GM23338 (cell line): ENCODE measurements at regions not wholly inside any gene's neighbourhood (a gene's known extent, or its start where the extent isn't known, plus 50 kb on each side); places are given as distances from the start of the nearest gene placed in this dataset.

Source experiments
- ATAC-seq: fragments of 200-7000 bp; cut with Tn5 transposase; 3 replicates; pipeline ENCODE4 v1.9.1; 2020
- DNase-seq: peaks from one replicate; pipeline ENCODE4 v3.0.0-alpha.2; 2015; ENCODE audit warnings: low spot score
- H2AFZ ChIP-seq: fragments of 200-600 bp; sonication (generic); 2 replicates; pipeline ENCODE4 v1.8.0; 2016; ENCODE audit warnings: antibody characterized with exemption, mild to moderate bottlenecking, moderate library complexity
- H3F3A ChIP-seq: fragments of 200-600 bp; sonication (generic); replicated peaks from 2 replicates; pipeline ENCODE4 v1.8.0; 2017; ENCODE audit warnings: antibody characterized with exemption, mixed run types, low read depth
- H3K27ac ChIP-seq: fragments of 200-600 bp; sonication (generic); 2 replicates; pipeline ENCODE4 v1.6.1; 2016; ENCODE audit warnings: low read depth
- H3K27me3 ChIP-seq: fragments of 200-600 bp; sonication (generic); 2 replicates; pipeline ENCODE4 v1.8.0; 2016; ENCODE audit warnings: mild to moderate bottlenecking, mixed run types, moderate library complexity; ENCODE audit not compliant: insufficient read depth
- H3K36me3 ChIP-seq: fragments of 200-600 bp; sonication (generic); 2 replicates; pipeline ENCODE4 v1.8.0; 2016; ENCODE audit warnings: mild to moderate bottlenecking; ENCODE audit not compliant: insufficient read depth
- H3K4me1 ChIP-seq: fragments of 200-600 bp; sonication (generic); 2 replicates; pipeline ENCODE4 v1.8.0; 2016; ENCODE audit warnings: mild to moderate bottlenecking, moderate library complexity; ENCODE audit not compliant: insufficient read depth
- H3K4me2 ChIP-seq: fragments of 200-600 bp; sonication (generic); 2 replicates; pipeline ENCODE4 v1.7.1; 2017; ENCODE audit warnings: mixed run types
- H3K4me3 ChIP-seq: fragments of 200-600 bp; sonication (generic); 2 replicates; pipeline ENCODE4 v1.6.1; 2016; ENCODE audit warnings: mixed run types
- H3K79me2 ChIP-seq: fragments of 200-600 bp; sonication (generic); replicated peaks from 2 replicates; pipeline ENCODE4 v1.8.0; 2017; ENCODE audit warnings: mild to moderate bottlenecking; ENCODE audit not compliant: insufficient read depth
- H3K9me2 ChIP-seq: fragments of 200-600 bp; sonication (generic); 2 replicates; pipeline ENCODE4 v1.8.0; 2017; ENCODE audit not compliant: insufficient read depth
- H4K20me1 ChIP-seq: fragments of 200-600 bp; sonication (generic); replicated peaks from 2 replicates; pipeline ENCODE4 v1.8.0; 2017; ENCODE audit warnings: mild to moderate bottlenecking; ENCODE audit not compliant: insufficient read depth
- H3K27ac Mint-ChIP-seq: 2 replicates; pipeline ENCODE4 v1.8.0; 2020; ENCODE audit warnings: inconsistent platforms, mild to moderate bottlenecking, moderate library complexity, mixed read lengths
- H3K27me3 Mint-ChIP-seq: 3 replicates; pipeline ENCODE4 v1.8.0; 2022; ENCODE audit warnings: low read depth, mild to moderate bottlenecking, moderate library complexity, mixed read lengths, inconsistent platforms; ENCODE audit not compliant: insufficient read depth, poor library complexity
- H3K36me3 Mint-ChIP-seq: 3 replicates; pipeline ENCODE4 v1.8.0; 2021; ENCODE audit warnings: low read depth, mild to moderate bottlenecking, inconsistent platforms, moderate library complexity, mixed read lengths
- H3K4me1 Mint-ChIP-seq: 3 replicates; pipeline ENCODE4 v1.8.0; 2020; ENCODE audit warnings: mild to moderate bottlenecking, inconsistent platforms, mixed read lengths
- H3K4me3 Mint-ChIP-seq: 3 replicates; pipeline ENCODE4 v1.8.0; 2021; ENCODE audit warnings: moderate library complexity, mild to moderate bottlenecking, inconsistent platforms, mixed read lengths
- H3K9me3 Mint-ChIP-seq: 3 replicates; pipeline ENCODE4 v1.8.0; 2020; ENCODE audit warnings: moderate library complexity, mild to moderate bottlenecking, inconsistent platforms, mixed read lengths
- EZH2 ChIP-seq: fragments of 200-600 bp; sonication (generic); IDR thresholded peaks from one replicate; pipeline ENCODE4 v1.8.0; 2017; ENCODE audit warnings: antibody characterized with exemption, mild to moderate bottlenecking, low read depth; ENCODE audit not compliant: unreplicated experiment
- EZH2phosphoT487 ChIP-seq: fragments of 200-600 bp; sonication (generic); IDR thresholded peaks from one replicate; pipeline ENCODE4 v1.8.1; 2018; ENCODE audit warnings: antibody characterized with exemption; ENCODE audit not compliant: unreplicated experiment
- STAT1 ChIP-seq: IDR thresholded peaks from one replicate; pipeline ENCODE4 v1.6.1; 2016; ENCODE audit warnings: antibody characterized with exemption; ENCODE audit not compliant: unreplicated experiment
- TF ChIP-seq, protein P1 (sequence below): fragments of 250-450 bp; sonication (Bioruptor Pico); IDR thresholded peaks from 2 replicates; pipeline ENCODE4 v1.5.0; 2020; ENCODE audit warnings: mild to moderate bottlenecking, moderate library complexity
- TF ChIP-seq, protein P2 (sequence below): IDR thresholded peaks from one replicate; pipeline ENCODE4 v1.6.1; 2018; ENCODE audit warnings: antibody characterized with exemption; ENCODE audit not compliant: unreplicated experiment
- TF ChIP-seq, protein P3 (sequence below), 2 experiments: fragments of 200-600 bp in 1 of 2; sonication (generic) in 1 of 2; conservative IDR thresholded peaks; 2 replicates each; pipeline versions ENCODE4 v1.5.1 to v1.6.1; 2016 to 2017; ENCODE audit warnings: antibody characterized with exemption in 2 of 2, low read depth in 2 of 2, mild to moderate bottlenecking in 2 of 2, moderate library complexity in 1 of 2

DNA sequence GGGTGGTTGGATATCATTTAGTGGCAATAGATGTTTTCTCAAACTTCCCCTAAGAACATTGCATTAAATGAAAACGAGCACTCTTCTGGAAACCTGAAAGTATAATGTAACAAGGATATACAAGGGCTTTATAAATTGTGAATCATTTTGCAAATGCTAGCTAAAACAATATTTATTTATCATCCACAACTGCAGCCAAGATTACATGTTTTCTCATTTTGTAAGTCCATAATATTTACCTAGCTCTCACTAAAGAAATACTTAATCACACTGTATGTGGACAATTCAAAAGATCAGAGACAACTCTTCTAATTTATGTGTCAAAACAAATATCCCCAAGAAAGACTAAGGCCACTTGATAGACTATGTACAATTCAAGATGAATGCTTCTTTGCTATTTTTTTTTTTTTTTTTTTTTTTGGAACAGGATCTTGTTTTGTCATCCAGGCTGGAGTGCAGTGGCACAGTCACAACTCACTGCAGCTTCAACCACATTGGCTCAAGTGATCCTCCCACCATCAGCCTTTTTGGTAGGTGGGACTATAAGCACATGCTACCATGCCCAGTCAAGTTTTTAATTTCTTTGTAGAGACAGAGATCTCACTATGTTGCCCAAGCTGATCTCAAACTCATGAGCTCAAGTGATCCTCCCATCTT, 427.7 kb upstream of the THBS1 start (continued):
- TF ChIP-seq, protein P1, sequence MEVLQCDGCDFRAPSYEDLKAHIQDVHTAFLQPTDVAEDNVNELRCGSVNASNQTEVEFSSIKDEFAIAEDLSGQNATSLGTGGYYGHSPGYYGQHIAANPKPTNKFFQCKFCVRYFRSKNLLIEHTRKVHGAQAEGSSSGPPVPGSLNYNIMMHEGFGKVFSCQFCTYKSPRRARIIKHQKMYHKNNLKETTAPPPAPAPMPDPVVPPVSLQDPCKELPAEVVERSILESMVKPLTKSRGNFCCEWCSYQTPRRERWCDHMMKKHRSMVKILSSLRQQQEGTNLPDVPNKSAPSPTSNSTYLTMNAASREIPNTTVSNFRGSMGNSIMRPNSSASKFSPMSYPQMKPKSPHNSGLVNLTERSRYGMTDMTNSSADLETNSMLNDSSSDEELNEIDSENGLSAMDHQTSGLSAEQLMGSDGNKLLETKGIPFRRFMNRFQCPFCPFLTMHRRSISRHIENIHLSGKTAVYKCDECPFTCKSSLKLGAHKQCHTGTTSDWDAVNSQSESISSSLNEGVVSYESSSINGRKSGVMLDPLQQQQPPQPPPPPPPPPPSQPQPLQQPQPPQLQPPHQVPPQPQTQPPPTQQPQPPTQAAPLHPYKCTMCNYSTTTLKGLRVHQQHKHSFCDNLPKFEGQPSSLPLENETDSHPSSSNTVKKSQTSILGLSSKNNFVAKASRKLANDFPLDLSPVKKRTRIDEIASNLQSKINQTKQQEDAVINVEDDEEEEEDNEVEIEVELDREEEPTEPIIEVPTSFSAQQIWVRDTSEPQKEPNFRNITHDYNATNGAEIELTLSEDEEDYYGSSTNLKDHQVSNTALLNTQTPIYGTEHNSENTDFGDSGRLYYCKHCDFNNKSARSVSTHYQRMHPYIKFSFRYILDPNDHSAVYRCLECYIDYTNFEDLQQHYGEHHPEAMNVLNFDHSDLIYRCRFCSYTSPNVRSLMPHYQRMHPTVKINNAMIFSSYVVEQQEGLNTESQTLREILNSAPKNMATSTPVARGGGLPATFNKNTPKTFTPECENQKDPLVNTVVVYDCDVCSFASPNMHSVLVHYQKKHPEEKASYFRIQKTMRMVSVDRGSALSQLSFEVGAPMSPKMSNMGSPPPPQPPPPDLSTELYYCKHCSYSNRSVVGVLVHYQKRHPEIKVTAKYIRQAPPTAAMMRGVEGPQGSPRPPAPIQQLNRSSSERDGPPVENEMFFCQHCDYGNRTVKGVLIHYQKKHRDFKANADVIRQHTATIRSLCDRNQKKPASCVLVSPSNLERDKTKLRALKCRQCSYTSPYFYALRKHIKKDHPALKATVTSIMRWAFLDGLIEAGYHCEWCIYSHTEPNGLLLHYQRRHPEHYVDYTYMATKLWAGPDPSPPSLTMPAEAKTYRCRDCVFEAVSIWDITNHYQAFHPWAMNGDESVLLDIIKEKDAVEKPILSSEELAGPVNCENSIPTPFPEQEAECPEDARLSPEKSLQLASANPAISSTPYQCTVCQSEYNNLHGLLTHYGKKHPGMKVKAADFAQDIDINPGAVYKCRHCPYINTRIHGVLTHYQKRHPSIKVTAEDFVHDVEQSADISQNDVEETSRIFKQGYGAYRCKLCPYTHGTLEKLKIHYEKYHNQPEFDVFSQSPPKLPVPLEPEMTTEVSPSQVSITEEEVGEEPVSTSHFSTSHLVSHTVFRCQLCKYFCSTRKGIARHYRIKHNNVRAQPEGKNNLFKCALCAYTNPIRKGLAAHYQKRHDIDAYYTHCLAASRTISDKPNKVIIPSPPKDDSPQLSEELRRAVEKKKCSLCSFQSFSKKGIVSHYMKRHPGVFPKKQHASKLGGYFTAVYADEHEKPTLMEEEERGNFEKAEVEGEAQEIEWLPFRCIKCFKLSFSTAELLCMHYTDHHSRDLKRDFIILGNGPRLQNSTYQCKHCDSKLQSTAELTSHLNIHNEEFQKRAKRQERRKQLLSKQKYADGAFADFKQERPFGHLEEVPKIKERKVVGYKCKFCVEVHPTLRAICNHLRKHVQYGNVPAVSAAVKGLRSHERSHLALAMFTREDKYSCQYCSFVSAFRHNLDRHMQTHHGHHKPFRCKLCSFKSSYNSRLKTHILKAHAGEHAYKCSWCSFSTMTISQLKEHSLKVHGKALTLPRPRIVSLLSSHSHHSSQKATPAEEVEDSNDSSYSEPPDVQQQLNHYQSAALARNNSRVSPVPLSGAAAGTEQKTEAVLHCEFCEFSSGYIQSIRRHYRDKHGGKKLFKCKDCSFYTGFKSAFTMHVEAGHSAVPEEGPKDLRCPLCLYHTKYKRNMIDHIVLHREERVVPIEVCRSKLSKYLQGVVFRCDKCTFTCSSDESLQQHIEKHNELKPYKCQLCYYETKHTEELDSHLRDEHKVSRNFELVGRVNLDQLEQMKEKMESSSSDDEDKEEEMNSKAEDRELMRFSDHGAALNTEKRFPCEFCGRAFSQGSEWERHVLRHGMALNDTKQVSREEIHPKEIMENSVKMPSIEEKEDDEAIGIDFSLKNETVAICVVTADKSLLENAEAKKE (CRISPR knock-in tag) = no peak
- TF ChIP-seq EZH2 = no peak
- TF ChIP-seq EZH2phosphoT487 = no peak
- TF ChIP-seq, protein P2, sequence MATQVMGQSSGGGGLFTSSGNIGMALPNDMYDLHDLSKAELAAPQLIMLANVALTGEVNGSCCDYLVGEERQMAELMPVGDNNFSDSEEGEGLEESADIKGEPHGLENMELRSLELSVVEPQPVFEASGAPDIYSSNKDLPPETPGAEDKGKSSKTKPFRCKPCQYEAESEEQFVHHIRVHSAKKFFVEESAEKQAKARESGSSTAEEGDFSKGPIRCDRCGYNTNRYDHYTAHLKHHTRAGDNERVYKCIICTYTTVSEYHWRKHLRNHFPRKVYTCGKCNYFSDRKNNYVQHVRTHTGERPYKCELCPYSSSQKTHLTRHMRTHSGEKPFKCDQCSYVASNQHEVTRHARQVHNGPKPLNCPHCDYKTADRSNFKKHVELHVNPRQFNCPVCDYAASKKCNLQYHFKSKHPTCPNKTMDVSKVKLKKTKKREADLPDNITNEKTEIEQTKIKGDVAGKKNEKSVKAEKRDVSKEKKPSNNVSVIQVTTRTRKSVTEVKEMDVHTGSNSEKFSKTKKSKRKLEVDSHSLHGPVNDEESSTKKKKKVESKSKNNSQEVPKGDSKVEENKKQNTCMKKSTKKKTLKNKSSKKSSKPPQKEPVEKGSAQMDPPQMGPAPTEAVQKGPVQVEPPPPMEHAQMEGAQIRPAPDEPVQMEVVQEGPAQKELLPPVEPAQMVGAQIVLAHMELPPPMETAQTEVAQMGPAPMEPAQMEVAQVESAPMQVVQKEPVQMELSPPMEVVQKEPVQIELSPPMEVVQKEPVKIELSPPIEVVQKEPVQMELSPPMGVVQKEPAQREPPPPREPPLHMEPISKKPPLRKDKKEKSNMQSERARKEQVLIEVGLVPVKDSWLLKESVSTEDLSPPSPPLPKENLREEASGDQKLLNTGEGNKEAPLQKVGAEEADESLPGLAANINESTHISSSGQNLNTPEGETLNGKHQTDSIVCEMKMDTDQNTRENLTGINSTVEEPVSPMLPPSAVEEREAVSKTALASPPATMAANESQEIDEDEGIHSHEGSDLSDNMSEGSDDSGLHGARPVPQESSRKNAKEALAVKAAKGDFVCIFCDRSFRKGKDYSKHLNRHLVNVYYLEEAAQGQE = no peak

DNA sequence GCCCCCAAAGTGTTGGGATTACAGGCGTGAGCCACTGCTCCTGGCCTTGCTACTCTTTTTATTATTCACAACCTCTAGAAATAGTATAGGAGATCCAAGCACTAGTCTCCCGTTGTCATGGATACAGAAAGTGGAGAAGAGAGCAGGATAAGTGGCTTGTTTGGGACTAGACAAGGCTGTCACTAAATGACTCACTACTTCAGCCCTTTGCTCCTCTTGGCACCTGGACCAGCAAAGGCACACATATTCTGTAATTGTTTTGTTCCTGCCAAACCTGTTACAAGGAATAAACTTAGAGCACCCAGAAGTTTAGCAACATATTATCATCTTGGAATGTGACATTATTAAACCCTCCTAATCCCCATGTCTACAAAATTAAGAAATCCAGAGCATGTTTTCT, 427.2 kb upstream of the THBS1 start:
- no peak overlapping the region for H3K4me3 Mint-ChIP-seq
- no peaks in the 10 kb centered on the region for H3K36me3 Mint-ChIP-seq
- H3K4me3 ChIP-seq = no peak overlapping the region
- no peaks in the 10 kb centered on the region for H3K9me3 Mint-ChIP-seq
- H3K27ac ChIP-seq = no peak overlapping the region
- H3K4me2 ChIP-seq = no peak overlapping the region
- H3K79me2 ChIP-seq = no peaks in the 10 kb centered on the region
- H3K27me3 ChIP-seq = no peaks in the 10 kb centered on the region
- H4K20me1 ChIP-seq = no peaks in the 10 kb centered on the region
- no peaks in the 10 kb centered on the region for H3K4me1 ChIP-seq
- H3K27ac Mint-ChIP-seq = no peak overlapping the region
- peaks cover 18% of the 10 kb centered on the region for H3K4me1 Mint-ChIP-seq
- ATAC-seq (no peak), DNase-seq (no peak)
- H3K27me3 Mint-ChIP-seq = no peaks in the 10 kb centered on the region
- no peaks in the 10 kb centered on the region; the same call in 1 of the 2 replicates for H3K9me2 ChIP-seq
- H3F3A ChIP-seq = no peaks in the 10 kb centered on the region
- no peaks in the 10 kb centered on the region for H3K36me3 ChIP-seq
- no peak overlapping the region for H2AFZ ChIP-seq
- TF ChIP-seq STAT1 = no peak
- TF ChIP-seq, protein P3, sequence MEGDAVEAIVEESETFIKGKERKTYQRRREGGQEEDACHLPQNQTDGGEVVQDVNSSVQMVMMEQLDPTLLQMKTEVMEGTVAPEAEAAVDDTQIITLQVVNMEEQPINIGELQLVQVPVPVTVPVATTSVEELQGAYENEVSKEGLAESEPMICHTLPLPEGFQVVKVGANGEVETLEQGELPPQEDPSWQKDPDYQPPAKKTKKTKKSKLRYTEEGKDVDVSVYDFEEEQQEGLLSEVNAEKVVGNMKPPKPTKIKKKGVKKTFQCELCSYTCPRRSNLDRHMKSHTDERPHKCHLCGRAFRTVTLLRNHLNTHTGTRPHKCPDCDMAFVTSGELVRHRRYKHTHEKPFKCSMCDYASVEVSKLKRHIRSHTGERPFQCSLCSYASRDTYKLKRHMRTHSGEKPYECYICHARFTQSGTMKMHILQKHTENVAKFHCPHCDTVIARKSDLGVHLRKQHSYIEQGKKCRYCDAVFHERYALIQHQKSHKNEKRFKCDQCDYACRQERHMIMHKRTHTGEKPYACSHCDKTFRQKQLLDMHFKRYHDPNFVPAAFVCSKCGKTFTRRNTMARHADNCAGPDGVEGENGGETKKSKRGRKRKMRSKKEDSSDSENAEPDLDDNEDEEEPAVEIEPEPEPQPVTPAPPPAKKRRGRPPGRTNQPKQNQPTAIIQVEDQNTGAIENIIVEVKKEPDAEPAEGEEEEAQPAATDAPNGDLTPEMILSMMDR (conservative IDR thresholded peaks at IDR 0.05; ENCODE audit: low read depth in 2 of 2) = no peak
